GM23338 (cell line): ENCODE measurements at regions not wholly inside any gene's neighbourhood (a gene's known extent, or its start where the extent isn't known, plus 50 kb on each side); places are given as distances from the start of the nearest gene placed in this dataset.

Experiments used
- ATAC-seq: fragments of 200-7000 bp; cut with Tn5 transposase; 3 replicates; pipeline ENCODE4 v1.9.1; 2020
- DNase-seq: peaks from one replicate; pipeline ENCODE4 v3.0.0-alpha.2; 2015; ENCODE audit warnings: low spot score
- H2AFZ ChIP-seq: fragments of 200-600 bp; sonication (generic); 2 replicates; pipeline ENCODE4 v1.8.0; 2016; ENCODE audit warnings: antibody characterized with exemption, mild to moderate bottlenecking, moderate library complexity
- H3F3A ChIP-seq: fragments of 200-600 bp; sonication (generic); replicated peaks from 2 replicates; pipeline ENCODE4 v1.8.0; 2017; ENCODE audit warnings: antibody characterized with exemption, mixed run types, low read depth
- H3K27ac ChIP-seq: fragments of 200-600 bp; sonication (generic); 2 replicates; pipeline ENCODE4 v1.6.1; 2016; ENCODE audit warnings: low read depth
- H3K27me3 ChIP-seq: fragments of 200-600 bp; sonication (generic); 2 replicates; pipeline ENCODE4 v1.8.0; 2016; ENCODE audit warnings: mild to moderate bottlenecking, mixed run types, moderate library complexity; ENCODE audit not compliant: insufficient read depth
- H3K36me3 ChIP-seq: fragments of 200-600 bp; sonication (generic); 2 replicates; pipeline ENCODE4 v1.8.0; 2016; ENCODE audit warnings: mild to moderate bottlenecking; ENCODE audit not compliant: insufficient read depth
- H3K4me1 ChIP-seq: fragments of 200-600 bp; sonication (generic); 2 replicates; pipeline ENCODE4 v1.8.0; 2016; ENCODE audit warnings: mild to moderate bottlenecking, moderate library complexity; ENCODE audit not compliant: insufficient read depth
- H3K4me2 ChIP-seq: fragments of 200-600 bp; sonication (generic); 2 replicates; pipeline ENCODE4 v1.7.1; 2017; ENCODE audit warnings: mixed run types
- H3K4me3 ChIP-seq: fragments of 200-600 bp; sonication (generic); 2 replicates; pipeline ENCODE4 v1.6.1; 2016; ENCODE audit warnings: mixed run types
- H3K79me2 ChIP-seq: fragments of 200-600 bp; sonication (generic); replicated peaks from 2 replicates; pipeline ENCODE4 v1.8.0; 2017; ENCODE audit warnings: mild to moderate bottlenecking; ENCODE audit not compliant: insufficient read depth
- H3K9me2 ChIP-seq: fragments of 200-600 bp; sonication (generic); 2 replicates; pipeline ENCODE4 v1.8.0; 2017; ENCODE audit not compliant: insufficient read depth
- H4K20me1 ChIP-seq: fragments of 200-600 bp; sonication (generic); replicated peaks from 2 replicates; pipeline ENCODE4 v1.8.0; 2017; ENCODE audit warnings: mild to moderate bottlenecking; ENCODE audit not compliant: insufficient read depth
- H3K27ac Mint-ChIP-seq: 2 replicates; pipeline ENCODE4 v1.8.0; 2020; ENCODE audit warnings: inconsistent platforms, mild to moderate bottlenecking, moderate library complexity, mixed read lengths
- H3K27me3 Mint-ChIP-seq: 3 replicates; pipeline ENCODE4 v1.8.0; 2022; ENCODE audit warnings: low read depth, mild to moderate bottlenecking, moderate library complexity, mixed read lengths, inconsistent platforms; ENCODE audit not compliant: insufficient read depth, poor library complexity
- H3K36me3 Mint-ChIP-seq: 3 replicates; pipeline ENCODE4 v1.8.0; 2021; ENCODE audit warnings: low read depth, mild to moderate bottlenecking, inconsistent platforms, moderate library complexity, mixed read lengths
- H3K4me1 Mint-ChIP-seq: 3 replicates; pipeline ENCODE4 v1.8.0; 2020; ENCODE audit warnings: mild to moderate bottlenecking, inconsistent platforms, mixed read lengths
- H3K4me3 Mint-ChIP-seq: 3 replicates; pipeline ENCODE4 v1.8.0; 2021; ENCODE audit warnings: moderate library complexity, mild to moderate bottlenecking, inconsistent platforms, mixed read lengths
- H3K9me3 Mint-ChIP-seq: 3 replicates; pipeline ENCODE4 v1.8.0; 2020; ENCODE audit warnings: moderate library complexity, mild to moderate bottlenecking, inconsistent platforms, mixed read lengths
- CREB1 ChIP-seq: fragments of 250-450 bp; sonication (Bioruptor Pico); IDR thresholded peaks from 2 replicates; pipeline ENCODE4 v1.5.0; 2020; ENCODE audit warnings: low read depth, mild to moderate bottlenecking, moderate library complexity
- EZH2phosphoT487 ChIP-seq: fragments of 200-600 bp; sonication (generic); IDR thresholded peaks from one replicate; pipeline ENCODE4 v1.8.1; 2018; ENCODE audit warnings: antibody characterized with exemption; ENCODE audit not compliant: unreplicated experiment
- NANOG ChIP-seq: IDR thresholded peaks from 2 replicates; pipeline ENCODE4 v1.6.1; 2016; ENCODE audit warnings: antibody characterized with exemption, borderline replicate concordance
- POLR2AphosphoS5 ChIP-seq: IDR thresholded peaks from 2 replicates; pipeline ENCODE4 v1.6.1; 2016; ENCODE audit warnings: antibody characterized with exemption, low read depth
- ZNF114 ChIP-seq: fragments of 250-450 bp; sonication (Bioruptor Pico); IDR thresholded peaks from 2 replicates; pipeline ENCODE4 v1.5.0; 2020; ENCODE audit warnings: mild to moderate bottlenecking, moderate library complexity
- ZNF331 ChIP-seq: fragments of 250-450 bp; sonication (Bioruptor Pico); IDR thresholded peaks from 2 replicates; pipeline ENCODE4 v1.5.0; 2020; ENCODE audit warnings: low read depth, mild to moderate bottlenecking, moderate library complexity
- TF ChIP-seq, protein P1 (sequence below): IDR thresholded peaks from one replicate; pipeline ENCODE4 v1.6.1; 2018; ENCODE audit warnings: antibody characterized with exemption; ENCODE audit not compliant: unreplicated experiment
- TF ChIP-seq, protein P2 (sequence below): fragments of 250-450 bp; sonication (Bioruptor Pico); IDR thresholded peaks from 2 replicates; pipeline ENCODE4 v1.5.0; 2020; ENCODE audit warnings: mild to moderate bottlenecking, moderate library complexity
- TF ChIP-seq, protein P3 (sequence below): IDR thresholded peaks from 2 replicates; pipeline ENCODE4 v1.6.1; 2016; ENCODE audit warnings: antibody characterized with exemption

DNA sequence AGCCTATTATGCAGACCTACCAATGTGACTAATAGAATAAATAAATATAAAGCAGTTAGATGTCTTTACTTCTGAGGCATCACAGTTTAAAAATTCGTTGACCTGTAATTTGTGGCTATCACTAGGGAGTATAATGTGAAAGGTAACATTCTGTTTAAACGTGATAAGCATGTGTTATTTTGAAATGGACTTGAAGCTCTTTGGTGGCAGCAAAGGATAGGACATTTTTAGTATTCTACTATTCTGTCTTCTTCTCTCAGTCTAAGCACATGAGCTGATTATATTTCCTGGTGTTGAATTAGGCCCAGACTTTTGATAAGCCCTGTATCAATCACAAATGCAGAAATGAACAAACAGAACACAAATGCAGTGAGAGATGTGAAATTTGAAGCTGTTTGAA lies 974.0 kb upstream of the CDH10 start:
- H3K4me3 ChIP-seq = no peak overlapping the region
- no peaks in the 10 kb centered on the region for H3K79me2 ChIP-seq
- DNase-seq (no peak), ATAC-seq (no peak)
- TF ChIP-seq, protein P1, sequence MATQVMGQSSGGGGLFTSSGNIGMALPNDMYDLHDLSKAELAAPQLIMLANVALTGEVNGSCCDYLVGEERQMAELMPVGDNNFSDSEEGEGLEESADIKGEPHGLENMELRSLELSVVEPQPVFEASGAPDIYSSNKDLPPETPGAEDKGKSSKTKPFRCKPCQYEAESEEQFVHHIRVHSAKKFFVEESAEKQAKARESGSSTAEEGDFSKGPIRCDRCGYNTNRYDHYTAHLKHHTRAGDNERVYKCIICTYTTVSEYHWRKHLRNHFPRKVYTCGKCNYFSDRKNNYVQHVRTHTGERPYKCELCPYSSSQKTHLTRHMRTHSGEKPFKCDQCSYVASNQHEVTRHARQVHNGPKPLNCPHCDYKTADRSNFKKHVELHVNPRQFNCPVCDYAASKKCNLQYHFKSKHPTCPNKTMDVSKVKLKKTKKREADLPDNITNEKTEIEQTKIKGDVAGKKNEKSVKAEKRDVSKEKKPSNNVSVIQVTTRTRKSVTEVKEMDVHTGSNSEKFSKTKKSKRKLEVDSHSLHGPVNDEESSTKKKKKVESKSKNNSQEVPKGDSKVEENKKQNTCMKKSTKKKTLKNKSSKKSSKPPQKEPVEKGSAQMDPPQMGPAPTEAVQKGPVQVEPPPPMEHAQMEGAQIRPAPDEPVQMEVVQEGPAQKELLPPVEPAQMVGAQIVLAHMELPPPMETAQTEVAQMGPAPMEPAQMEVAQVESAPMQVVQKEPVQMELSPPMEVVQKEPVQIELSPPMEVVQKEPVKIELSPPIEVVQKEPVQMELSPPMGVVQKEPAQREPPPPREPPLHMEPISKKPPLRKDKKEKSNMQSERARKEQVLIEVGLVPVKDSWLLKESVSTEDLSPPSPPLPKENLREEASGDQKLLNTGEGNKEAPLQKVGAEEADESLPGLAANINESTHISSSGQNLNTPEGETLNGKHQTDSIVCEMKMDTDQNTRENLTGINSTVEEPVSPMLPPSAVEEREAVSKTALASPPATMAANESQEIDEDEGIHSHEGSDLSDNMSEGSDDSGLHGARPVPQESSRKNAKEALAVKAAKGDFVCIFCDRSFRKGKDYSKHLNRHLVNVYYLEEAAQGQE = no peak
- no peaks in the 10 kb centered on the region for H3K27me3 ChIP-seq
- no peaks in the 10 kb centered on the region for H3K9me2 ChIP-seq
- H3K27ac Mint-ChIP-seq = no peak overlapping the region
- H3K27ac ChIP-seq = no peak overlapping the region
- peaks cover 18% of the 10 kb centered on the region for H3K9me3 Mint-ChIP-seq
- H3K36me3 ChIP-seq = no peaks in the 10 kb centered on the region
- no peaks in the 10 kb centered on the region for H4K20me1 ChIP-seq
- no peak overlapping the region for H3K4me2 ChIP-seq
- peaks cover 3% of the 10 kb centered on the region for H3K36me3 Mint-ChIP-seq
- peaks cover 2% of the 10 kb centered on the region for H3K27me3 Mint-ChIP-seq
- no peaks in the 10 kb centered on the region for H3K4me1 Mint-ChIP-seq
- no peaks in the 10 kb centered on the region for H3K4me1 ChIP-seq
- no peak overlapping the region for H2AFZ ChIP-seq
- no peaks in the 10 kb centered on the region for H3F3A ChIP-seq
- no peak overlapping the region for H3K4me3 Mint-ChIP-seq

- no peak overlapping the region for H2AFZ ChIP-seq
- no peaks in the 10 kb centered on the region for H3K4me1 Mint-ChIP-seq
- no peaks in the 10 kb centered on the region for H3K4me1 ChIP-seq
- no peak overlapping the region for H3K4me2 ChIP-seq
- DNase-seq (no peak), ATAC-seq (no peak)
- H3F3A ChIP-seq = no peaks in the 10 kb centered on the region
- H3K79me2 ChIP-seq = no peaks in the 10 kb centered on the region
- no peaks in the 10 kb centered on the region for H3K36me3 ChIP-seq
- peaks cover 28% of the 10 kb centered on the region for H3K9me3 Mint-ChIP-seq
- no peak overlapping the region for H3K4me3 Mint-ChIP-seq
- H3K27me3 ChIP-seq = no peaks in the 10 kb centered on the region
- peaks cover 10% of the 10 kb centered on the region for H3K36me3 Mint-ChIP-seq
- no peak overlapping the region for H3K4me3 ChIP-seq
- no peak overlapping the region for H3K27ac ChIP-seq
- 0 out of 2 replicates have a peak, but pooled peaks cover 2% of the 10 kb centered on the region for H3K9me2 ChIP-seq
- H4K20me1 ChIP-seq = no peaks in the 10 kb centered on the region
- no peaks in the 10 kb centered on the region for H3K27me3 Mint-ChIP-seq
- no peak overlapping the region for H3K27ac Mint-ChIP-seq
- TF ChIP-seq NANOG (no peak), ZNF114 (CRISPR knock-in tag) (no peak), CREB1 (CRISPR knock-in tag) (no peak), POLR2AphosphoS5 (no peak), EZH2phosphoT487 (no peak), ZNF331 (CRISPR knock-in tag) (no peak)
- TF ChIP-seq, protein P2, sequence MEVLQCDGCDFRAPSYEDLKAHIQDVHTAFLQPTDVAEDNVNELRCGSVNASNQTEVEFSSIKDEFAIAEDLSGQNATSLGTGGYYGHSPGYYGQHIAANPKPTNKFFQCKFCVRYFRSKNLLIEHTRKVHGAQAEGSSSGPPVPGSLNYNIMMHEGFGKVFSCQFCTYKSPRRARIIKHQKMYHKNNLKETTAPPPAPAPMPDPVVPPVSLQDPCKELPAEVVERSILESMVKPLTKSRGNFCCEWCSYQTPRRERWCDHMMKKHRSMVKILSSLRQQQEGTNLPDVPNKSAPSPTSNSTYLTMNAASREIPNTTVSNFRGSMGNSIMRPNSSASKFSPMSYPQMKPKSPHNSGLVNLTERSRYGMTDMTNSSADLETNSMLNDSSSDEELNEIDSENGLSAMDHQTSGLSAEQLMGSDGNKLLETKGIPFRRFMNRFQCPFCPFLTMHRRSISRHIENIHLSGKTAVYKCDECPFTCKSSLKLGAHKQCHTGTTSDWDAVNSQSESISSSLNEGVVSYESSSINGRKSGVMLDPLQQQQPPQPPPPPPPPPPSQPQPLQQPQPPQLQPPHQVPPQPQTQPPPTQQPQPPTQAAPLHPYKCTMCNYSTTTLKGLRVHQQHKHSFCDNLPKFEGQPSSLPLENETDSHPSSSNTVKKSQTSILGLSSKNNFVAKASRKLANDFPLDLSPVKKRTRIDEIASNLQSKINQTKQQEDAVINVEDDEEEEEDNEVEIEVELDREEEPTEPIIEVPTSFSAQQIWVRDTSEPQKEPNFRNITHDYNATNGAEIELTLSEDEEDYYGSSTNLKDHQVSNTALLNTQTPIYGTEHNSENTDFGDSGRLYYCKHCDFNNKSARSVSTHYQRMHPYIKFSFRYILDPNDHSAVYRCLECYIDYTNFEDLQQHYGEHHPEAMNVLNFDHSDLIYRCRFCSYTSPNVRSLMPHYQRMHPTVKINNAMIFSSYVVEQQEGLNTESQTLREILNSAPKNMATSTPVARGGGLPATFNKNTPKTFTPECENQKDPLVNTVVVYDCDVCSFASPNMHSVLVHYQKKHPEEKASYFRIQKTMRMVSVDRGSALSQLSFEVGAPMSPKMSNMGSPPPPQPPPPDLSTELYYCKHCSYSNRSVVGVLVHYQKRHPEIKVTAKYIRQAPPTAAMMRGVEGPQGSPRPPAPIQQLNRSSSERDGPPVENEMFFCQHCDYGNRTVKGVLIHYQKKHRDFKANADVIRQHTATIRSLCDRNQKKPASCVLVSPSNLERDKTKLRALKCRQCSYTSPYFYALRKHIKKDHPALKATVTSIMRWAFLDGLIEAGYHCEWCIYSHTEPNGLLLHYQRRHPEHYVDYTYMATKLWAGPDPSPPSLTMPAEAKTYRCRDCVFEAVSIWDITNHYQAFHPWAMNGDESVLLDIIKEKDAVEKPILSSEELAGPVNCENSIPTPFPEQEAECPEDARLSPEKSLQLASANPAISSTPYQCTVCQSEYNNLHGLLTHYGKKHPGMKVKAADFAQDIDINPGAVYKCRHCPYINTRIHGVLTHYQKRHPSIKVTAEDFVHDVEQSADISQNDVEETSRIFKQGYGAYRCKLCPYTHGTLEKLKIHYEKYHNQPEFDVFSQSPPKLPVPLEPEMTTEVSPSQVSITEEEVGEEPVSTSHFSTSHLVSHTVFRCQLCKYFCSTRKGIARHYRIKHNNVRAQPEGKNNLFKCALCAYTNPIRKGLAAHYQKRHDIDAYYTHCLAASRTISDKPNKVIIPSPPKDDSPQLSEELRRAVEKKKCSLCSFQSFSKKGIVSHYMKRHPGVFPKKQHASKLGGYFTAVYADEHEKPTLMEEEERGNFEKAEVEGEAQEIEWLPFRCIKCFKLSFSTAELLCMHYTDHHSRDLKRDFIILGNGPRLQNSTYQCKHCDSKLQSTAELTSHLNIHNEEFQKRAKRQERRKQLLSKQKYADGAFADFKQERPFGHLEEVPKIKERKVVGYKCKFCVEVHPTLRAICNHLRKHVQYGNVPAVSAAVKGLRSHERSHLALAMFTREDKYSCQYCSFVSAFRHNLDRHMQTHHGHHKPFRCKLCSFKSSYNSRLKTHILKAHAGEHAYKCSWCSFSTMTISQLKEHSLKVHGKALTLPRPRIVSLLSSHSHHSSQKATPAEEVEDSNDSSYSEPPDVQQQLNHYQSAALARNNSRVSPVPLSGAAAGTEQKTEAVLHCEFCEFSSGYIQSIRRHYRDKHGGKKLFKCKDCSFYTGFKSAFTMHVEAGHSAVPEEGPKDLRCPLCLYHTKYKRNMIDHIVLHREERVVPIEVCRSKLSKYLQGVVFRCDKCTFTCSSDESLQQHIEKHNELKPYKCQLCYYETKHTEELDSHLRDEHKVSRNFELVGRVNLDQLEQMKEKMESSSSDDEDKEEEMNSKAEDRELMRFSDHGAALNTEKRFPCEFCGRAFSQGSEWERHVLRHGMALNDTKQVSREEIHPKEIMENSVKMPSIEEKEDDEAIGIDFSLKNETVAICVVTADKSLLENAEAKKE = no peak
- TF ChIP-seq, protein P3, sequence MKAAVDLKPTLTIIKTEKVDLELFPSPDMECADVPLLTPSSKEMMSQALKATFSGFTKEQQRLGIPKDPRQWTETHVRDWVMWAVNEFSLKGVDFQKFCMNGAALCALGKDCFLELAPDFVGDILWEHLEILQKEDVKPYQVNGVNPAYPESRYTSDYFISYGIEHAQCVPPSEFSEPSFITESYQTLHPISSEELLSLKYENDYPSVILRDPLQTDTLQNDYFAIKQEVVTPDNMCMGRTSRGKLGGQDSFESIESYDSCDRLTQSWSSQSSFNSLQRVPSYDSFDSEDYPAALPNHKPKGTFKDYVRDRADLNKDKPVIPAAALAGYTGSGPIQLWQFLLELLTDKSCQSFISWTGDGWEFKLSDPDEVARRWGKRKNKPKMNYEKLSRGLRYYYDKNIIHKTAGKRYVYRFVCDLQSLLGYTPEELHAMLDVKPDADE = no peak
Observed at GRCh38 chr5:25614466-25614865, 969.7 kb upstream of the CDH10 start.
